ENCODE measurements at regions not wholly inside any gene's neighbourhood (a gene's known extent, or its start where the extent isn't known, plus 50 kb on each side); places are given as distances from the start of the nearest gene placed in this dataset.

DNA sequence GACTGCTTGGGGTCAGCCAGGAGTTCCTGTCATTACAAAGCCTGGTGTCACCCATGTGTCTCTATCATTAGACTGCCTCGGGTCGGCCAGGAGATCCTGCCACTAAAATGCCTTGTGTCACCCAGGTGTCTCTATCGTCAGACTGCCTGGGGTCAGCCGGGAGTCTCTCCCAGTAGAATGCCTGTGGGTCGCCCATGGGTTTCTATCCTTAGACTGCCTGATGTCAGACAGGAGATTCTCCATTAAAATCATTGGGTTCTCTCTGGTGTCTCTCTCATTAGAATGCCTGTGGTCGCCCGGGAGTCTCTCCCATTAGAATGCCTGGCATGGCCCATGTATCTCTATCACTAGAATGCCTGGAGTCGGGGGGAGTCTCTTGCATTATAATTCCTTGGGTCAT is 2231.0 kb downstream of the TP53TG3F start:
- DNase-seq = no peak
- POLR2A ChIA-PET = no interaction called here
- no peaks in the 10 kb centered on the region for H3K27me3 Mint-ChIP-seq

DNA sequence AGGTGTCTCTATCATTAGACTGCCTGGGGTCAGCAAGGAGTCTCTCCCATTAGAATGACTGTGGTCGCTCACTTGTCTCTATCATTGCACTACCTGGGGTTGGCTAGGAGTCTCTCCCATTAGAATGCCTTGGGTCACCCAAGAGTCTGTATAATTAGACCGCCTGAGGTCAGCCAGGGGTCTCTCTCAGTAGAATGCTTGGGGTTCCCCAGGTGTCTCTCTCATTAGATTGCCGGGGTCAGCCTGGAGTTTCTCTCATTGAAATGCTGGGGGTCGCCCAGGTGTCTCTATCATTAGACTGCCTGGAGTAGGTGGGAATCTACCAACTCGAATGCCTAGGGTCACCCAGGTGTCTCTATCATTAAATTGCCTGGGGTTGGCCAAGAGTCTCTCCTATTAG is 2231.6 kb downstream of the TP53TG3F start:
- Histone ChIP-seq H3K9ac (ENCODE audit: low read length) (no peak overlapping the region), H3K4me1 (ENCODE audit: control insufficient read depth in 2 of 2, insufficient read depth in 2 of 2, low read length in 2 of 2) (no peaks in the 10 kb centered on the region), H3K79me2 (ENCODE audit: control insufficient read depth, insufficient read depth, low read length) (no peaks in the 10 kb centered on the region), H3K4me2 (replicated peaks; ENCODE audit: low read depth, low read length, poor library complexity, severe bottlenecking) (no peak overlapping the region), H4K20me1 (ENCODE audit: control insufficient read depth, insufficient read depth, low read length, poor library complexity, severe bottlenecking) (no peaks in the 10 kb centered on the region), H3K36me3 (replicated peaks in 1 of 2; ENCODE audit: control extremely low read depth in 1 of 2, control insufficient read depth in 1 of 2, extremely low read depth in 1 of 2, insufficient read depth in 2 of 2, low read length in 1 of 2) (no peaks in the 10 kb centered on the region), H3K27ac (ENCODE audit: low read length in 2 of 2) (no peak overlapping the region), H2AFZ (ENCODE audit: insufficient read depth, low read depth, low read length, poor library complexity, severe bottlenecking) (no peak overlapping the region), H3K27me3 (replicated peaks in 1 of 4; ENCODE audit: control extremely low read depth in 1 of 4, control insufficient read depth in 3 of 4, insufficient read depth in 4 of 4, low read length in 3 of 4) (no peaks in the 10 kb centered on the region), H3K4me3 (ENCODE audit: control extremely low read depth in 1 of 5, extremely low read depth in 1 of 5, insufficient read depth in 1 of 5, low read depth in 2 of 5, low read length in 4 of 5) (no peak overlapping the region), H3K9me3 (ENCODE audit: control extremely low read depth in 1 of 3, control insufficient read depth in 2 of 3, insufficient read depth in 1 of 3, low read length in 2 of 3) (peaks cover 2 to 44% (median 7%) of the 10 kb centered on the region in 3 donors)
- ATAC-seq (ENCODE audit: low read depth) = no peak
- TF ChIP-seq EZH2 (IDR thresholded peaks at IDR 0.05; ENCODE audit: borderline replicate concordance, insufficient read depth, low read depth, low read length, poor library complexity, severe bottlenecking) (no peak), CTCF (IDR thresholded peaks at IDR 0.05) (no peak)
- H3K9me3 Mint-ChIP-seq (ENCODE audit: insufficient read depth) = peaks cover 12% of the 10 kb centered on the region
- CTCF ChIA-PET = no interaction called here
- no peak overlapping the region for H3K27ac Mint-ChIP-seq
- H3K4me3 Mint-ChIP-seq = no peak overlapping the region
- no peaks in the 10 kb centered on the region for H3K4me1 Mint-ChIP-seq
- 73% methylated on average over 5 of the region's 5 CpGs for WGBS (ENCODE audit: insufficient coverage)
- DNase-seq = no peak
- POLR2A ChIA-PET = no interaction called here
- intact Hi-C loops (cut with micrococcal nuclease) = no loop called here
- no peaks in the 10 kb centered on the region for H3K27me3 Mint-ChIP-seq

More for the DNA sequence above, 2231.0 kb downstream of the TP53TG3F start:
- Histone ChIP-seq H3K27ac (ENCODE audit: low read length in 2 of 2) (no peak overlapping the region), H3K36me3 (replicated peaks in 1 of 2; ENCODE audit: control extremely low read depth in 1 of 2, control insufficient read depth in 1 of 2, extremely low read depth in 1 of 2, insufficient read depth in 2 of 2, low read length in 1 of 2) (no peaks in the 10 kb centered on the region), H3K9ac (ENCODE audit: low read length) (no peak overlapping the region), H3K4me2 (replicated peaks; ENCODE audit: low read depth, low read length, poor library complexity, severe bottlenecking) (no peak overlapping the region), H3K79me2 (ENCODE audit: control insufficient read depth, insufficient read depth, low read length) (no peaks in the 10 kb centered on the region), H3K4me3 (ENCODE audit: control extremely low read depth in 1 of 5, extremely low read depth in 1 of 5, insufficient read depth in 1 of 5, low read depth in 2 of 5, low read length in 4 of 5) (no peak overlapping the region), H2AFZ (ENCODE audit: insufficient read depth, low read depth, low read length, poor library complexity, severe bottlenecking) (no peak overlapping the region), H3K9me3 (ENCODE audit: control extremely low read depth in 1 of 3, control insufficient read depth in 2 of 3, insufficient read depth in 1 of 3, low read length in 2 of 3) (peaks cover 0 to 48% (median 7%) of the 10 kb centered on the region in 3 donors), H3K4me1 (ENCODE audit: control insufficient read depth in 2 of 2, insufficient read depth in 2 of 2, low read length in 2 of 2) (no peaks in the 10 kb centered on the region), H3K27me3 (replicated peaks in 1 of 4; ENCODE audit: control extremely low read depth in 1 of 4, control insufficient read depth in 3 of 4, insufficient read depth in 4 of 4, low read length in 3 of 4) (no peaks in the 10 kb centered on the region), H4K20me1 (ENCODE audit: control insufficient read depth, insufficient read depth, low read length, poor library complexity, severe bottlenecking) (no peaks in the 10 kb centered on the region)
- TF ChIP-seq CTCF (IDR thresholded peaks at IDR 0.05) (no peak), EZH2 (IDR thresholded peaks at IDR 0.05; ENCODE audit: borderline replicate concordance, insufficient read depth, low read depth, low read length, poor library complexity, severe bottlenecking) (no peak)
- ATAC-seq (ENCODE audit: low read depth) = no peak
- Mint-ChIP-seq H3K4me1 (no peaks in the 10 kb centered on the region), H3K9me3 (ENCODE audit: insufficient read depth) (peaks cover 11% of the 10 kb centered on the region), H3K27ac (no peak overlapping the region), H3K4me3 (no peak overlapping the region)
- WGBS (ENCODE audit: insufficient coverage) = 83% methylated on average over 8 of the region's 8 CpGs
- CTCF ChIA-PET = no interaction called here
- intact Hi-C loops (cut with micrococcal nuclease) = no loop called here

Measured in B cell (primary cell).